22Rv1 (cell line): ENCODE measurements at regions not wholly inside any gene's neighbourhood (a gene's known extent, or its start where the extent isn't known, plus 50 kb on each side); places are given as distances from the start of the nearest gene placed in this dataset.

ENCODE experiments used
- H3K27ac ChIP-seq: fragments of 450-650 bp; 2 replicates; pipeline ENCODE4 v1.5.1; 2017
- CTCF ChIP-seq: fragments of 450-650 bp; IDR thresholded peaks from 2 replicates; pipeline ENCODE4 v1.5.1; 2017; ENCODE audit warnings: mild to moderate bottlenecking
- ZFX ChIP-seq: fragments of 450-650 bp; IDR thresholded peaks from 2 replicates; pipeline ENCODE4 v1.6.1; 2017; ENCODE audit warnings: antibody characterized with exemption, borderline replicate concordance

- H3K27ac ChIP-seq = no peak overlapping the region
- TF ChIP-seq CTCF = no peak
- TF ChIP-seq ZFX = no peak
Measured at GRCh38 chr7:155897758-155898386, 85.6 kb upstream of the SHH start.

GRCh38 chr7:155896531-155897263 lies 84.4 kb upstream of the SHH start:
- no peak overlapping the region for H3K27ac ChIP-seq

GRCh38 chr7:155893664-155894063 lies 81.4 kb upstream of the SHH start:
- TF ChIP-seq ZFX (no peak), CTCF (no peak)
- no peak overlapping the region for H3K27ac ChIP-seq

More at GRCh38 chr7:155896531-155897263, 84.4 kb upstream of the SHH start:
- TF ChIP-seq CTCF (no peak), ZFX (no peak)

GRCh38 chr7:155893176-155893575 lies 80.9 kb upstream of the SHH start:
- H3K27ac ChIP-seq = no peak overlapping the region
- TF ChIP-seq CTCF (no peak), ZFX (no peak)

GRCh38 chr7:155889636-155890511 lies 77.6 kb upstream of the SHH start:
- no peak overlapping the region for H3K27ac ChIP-seq
- TF ChIP-seq CTCF = no peak
- no peak for TF ChIP-seq ZFX

GRCh38 chr7:155887174-155887525 lies 74.9 kb upstream of the SHH start:
- no peak overlapping the region for H3K27ac ChIP-seq
- no peak for TF ChIP-seq CTCF
- TF ChIP-seq ZFX = no peak
